Lower leg skin (tissue), 4 donors: ENCODE measurements at regions not wholly inside any gene's neighbourhood (a gene's known extent, or its start where the extent isn't known, plus 50 kb on each side); places are given as distances from the start of the nearest gene placed in this dataset.

ENCODE experiments used
- DNase-seq, 2 donors: peaks; one replicate each; pipeline ENCODE4 v3.0.0-alpha.2; 2019; ENCODE audit warnings: low spot score in 2 of 2
- H3K4me3 ChIP-seq: fragments of 200-600 bp; sonication (generic); 2 replicates; pipeline ENCODE4 v1.5.1; 2017; ENCODE audit warnings: mild to moderate bottlenecking, low read depth; ENCODE audit not compliant: poor library complexity, severe bottlenecking
- CTCF ChIP-seq, 3 donors: fragments of 450-650 bp; IDR thresholded peaks; one replicate each; pipeline ENCODE4 v1.5.1; 2016; ENCODE audit warnings: antibody characterized with exemption in 3 of 3, mild to moderate bottlenecking in 3 of 3, moderate library complexity in 2 of 3
- POLR2A ChIP-seq, 2 donors: fragments of 450-650 bp; IDR thresholded peaks; one replicate each; pipeline ENCODE4 v1.6.1; 2016 to 2017; ENCODE audit warnings: antibody characterized with exemption in 2 of 2, mild to moderate bottlenecking in 1 of 2, moderate library complexity in 1 of 2
- WGBS, 2 donors: methylation state at CpG; one replicate each; pipeline ENCODE4 v1.1.5; 2018; 5-methylcytosine and 5-hydroxymethylcytosine counted together
- intact Hi-C: fragments of 100-400 bp; cut with DNase I; formaldehyde crosslinking; loops from one replicate; pipeline ENCODE4 v1.15.0; 2023; ENCODE audit warnings: low total_unique reads

- intact Hi-C loops: no loop called here
- 64 to 68% methylated on average over 2 of the region's 2 CpGs for WGBS, 2 donors
- DNase-seq: no peak
- no peak overlapping the region for H3K4me3 ChIP-seq
- TF ChIP-seq POLR2A (IDR thresholded peaks at IDR 0.05) (no peak), CTCF (IDR thresholded peaks at IDR 0.05) (no peak)
Measured at GRCh38 chr3:102079809-102080197, 230.5 kb downstream of the NFKBIZ start.

DNA sequence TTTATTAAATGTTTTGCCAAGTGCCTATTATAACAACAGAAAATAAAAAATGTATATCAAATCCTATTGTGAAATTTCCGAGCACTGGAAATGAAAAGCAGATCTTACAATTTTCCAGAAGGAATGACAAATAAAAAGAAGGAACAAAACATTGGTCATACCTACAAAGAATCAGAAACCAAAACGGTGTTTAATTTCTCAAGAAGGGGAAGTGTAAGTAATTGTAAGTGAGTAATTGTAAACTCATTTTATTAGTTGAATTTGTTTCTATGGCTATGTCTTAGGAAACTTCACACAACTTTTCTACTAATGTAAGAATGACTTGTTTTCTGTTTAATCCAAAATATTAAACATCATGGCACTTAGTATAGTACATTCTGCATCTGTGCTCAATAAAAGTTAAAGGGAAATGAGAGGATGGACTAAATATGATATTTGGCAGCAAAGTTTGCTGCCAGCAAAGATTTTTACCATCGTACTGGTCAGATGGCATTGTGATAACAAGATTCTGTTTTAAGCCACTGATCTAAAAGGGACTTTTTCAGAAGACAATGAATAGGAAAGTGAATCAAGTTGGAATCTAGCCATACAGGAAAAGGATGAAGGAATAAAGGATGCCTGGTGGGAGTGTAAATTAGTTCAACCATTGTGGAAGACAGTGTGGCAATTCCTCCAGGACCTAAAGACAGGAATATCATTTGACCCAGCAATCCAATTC lies 232.4 kb downstream of the NFKBIZ start:
- intact Hi-C loops: no loop called here
- no peak for DNase-seq
- WGBS, 2 donors: 57 to 66% methylated on average over 3 of the region's 3 CpGs
- H3K4me3 ChIP-seq: no peak overlapping the region
- no peak for TF ChIP-seq POLR2A (IDR thresholded peaks at IDR 0.05)
- no peak for TF ChIP-seq CTCF (IDR thresholded peaks at IDR 0.05)

- intact Hi-C loops: no loop called here
- H3K4me3 ChIP-seq: no peak overlapping the region
- 87 to 94% methylated on average over 2 of the region's 2 CpGs for WGBS, 2 donors
- no peak for DNase-seq
- TF ChIP-seq CTCF (IDR thresholded peaks at IDR 0.05) (no peak), POLR2A (IDR thresholded peaks at IDR 0.05) (no peak)
Measured at GRCh38 chr3:102083473-102083872, 234.2 kb downstream of the NFKBIZ start.

DNA sequence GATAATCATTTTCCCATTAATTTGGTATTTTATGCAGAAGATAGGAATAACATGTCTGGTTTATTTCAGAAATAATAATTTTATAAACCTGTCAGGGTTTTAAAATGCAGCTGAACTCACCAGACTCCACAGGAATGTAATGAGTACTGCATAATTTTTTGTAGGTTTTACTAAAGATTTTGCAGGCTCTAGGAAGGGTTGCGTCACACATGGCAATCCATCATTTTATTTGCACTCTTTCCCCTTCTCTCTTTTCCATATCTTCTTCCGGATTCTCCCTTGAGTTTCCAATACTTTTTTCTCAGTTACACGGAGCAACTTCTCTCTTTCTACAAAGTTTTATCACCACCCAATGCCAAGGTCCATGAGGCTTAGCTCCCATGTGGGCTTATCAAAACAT lies 234.7 kb downstream of the NFKBIZ start:
- 47 to 81% methylated on average over 3 of the region's 3 CpGs for WGBS, 2 donors
- DNase-seq: no peak
- intact Hi-C loops: no loop called here
- TF ChIP-seq POLR2A (IDR thresholded peaks at IDR 0.05): no peak
- TF ChIP-seq CTCF (IDR thresholded peaks at IDR 0.05): no peak
- H3K4me3 ChIP-seq: no peak overlapping the region

DNA sequence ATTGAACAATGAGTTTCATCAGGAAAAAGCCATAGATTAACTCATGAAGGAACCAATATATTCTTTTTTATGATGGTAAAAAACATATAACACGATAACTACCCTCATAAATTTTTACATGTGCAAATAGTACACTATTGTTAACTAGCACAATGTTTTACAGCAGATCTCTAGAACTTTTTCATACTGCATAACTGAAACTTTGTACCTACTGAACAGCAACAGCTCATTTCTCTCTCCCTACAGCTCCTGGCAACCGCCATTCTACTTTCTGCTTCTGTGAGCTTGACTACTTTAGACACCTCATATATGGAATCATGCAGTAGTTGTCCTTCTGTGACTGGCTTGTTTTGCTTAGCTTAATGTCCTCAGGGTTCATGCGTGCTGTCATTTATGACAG lies 235.4 kb downstream of the NFKBIZ start:
- intact Hi-C loops: no loop called here
- 93 to 96% methylated on average over 3 of the region's 3 CpGs for WGBS, 2 donors

More for the DNA sequence above, 235.4 kb downstream of the NFKBIZ start:
- TF ChIP-seq CTCF (IDR thresholded peaks at IDR 0.05): no peak
- DNase-seq: no peak
- no peak overlapping the region for H3K4me3 ChIP-seq
